ENCODE measurements at regions not wholly inside any gene's neighbourhood (a gene's known extent, or its start where the extent isn't known, plus 50 kb on each side); places are given as distances from the start of the nearest gene placed in this dataset.
"Not testable (repeated sequence)": the region's sequence is repeated elsewhere in the genome, so short reads cannot be mapped to it uniquely, and the experiment has no call there.

DNA sequence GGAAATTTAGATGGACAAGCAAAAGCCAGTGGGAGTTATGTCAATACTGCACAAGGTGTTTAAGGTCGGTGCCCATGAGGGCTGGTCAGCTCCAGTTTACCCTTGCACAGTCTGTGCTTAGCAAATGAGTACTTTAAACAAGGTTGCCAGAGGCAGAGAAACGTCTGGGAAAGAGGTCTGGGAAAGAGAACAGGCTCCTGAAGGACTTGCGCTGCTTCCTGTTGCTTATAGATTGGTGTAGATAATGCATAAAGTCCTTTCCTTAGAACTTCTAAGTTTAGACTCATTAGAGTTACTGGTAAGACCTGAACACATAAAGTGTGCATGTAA lies 162.6 kb upstream of the P2RY1 start:
- DNase-seq = no peak

DNA sequence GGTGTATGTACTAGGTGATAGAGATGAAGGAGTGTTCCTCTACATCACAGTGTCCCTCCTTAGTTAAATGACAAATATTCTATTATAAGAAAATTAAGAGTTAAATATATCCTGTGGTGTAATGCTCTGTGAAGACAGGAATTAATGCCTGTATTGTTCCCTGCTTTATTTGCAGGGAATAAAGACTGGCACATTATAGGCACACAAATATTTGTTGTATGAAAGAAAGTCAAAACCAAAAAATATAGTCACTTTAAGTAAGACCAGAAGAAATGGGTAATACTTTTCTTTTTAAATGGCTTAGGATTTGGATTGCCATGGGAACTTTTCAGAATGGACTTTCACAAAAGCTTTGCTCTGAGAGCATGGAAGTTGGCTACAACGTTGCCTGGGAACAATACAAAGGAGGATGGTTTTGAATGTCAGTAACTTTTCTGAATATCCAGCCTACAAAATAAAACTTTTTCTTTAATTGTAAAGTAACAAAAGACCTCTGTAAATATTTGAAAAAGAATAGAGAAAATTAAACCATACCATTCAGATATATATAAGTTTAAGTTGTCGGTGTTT lies 158.0 kb upstream of the P2RY1 start:
- DNase-seq = no peak

DNA sequence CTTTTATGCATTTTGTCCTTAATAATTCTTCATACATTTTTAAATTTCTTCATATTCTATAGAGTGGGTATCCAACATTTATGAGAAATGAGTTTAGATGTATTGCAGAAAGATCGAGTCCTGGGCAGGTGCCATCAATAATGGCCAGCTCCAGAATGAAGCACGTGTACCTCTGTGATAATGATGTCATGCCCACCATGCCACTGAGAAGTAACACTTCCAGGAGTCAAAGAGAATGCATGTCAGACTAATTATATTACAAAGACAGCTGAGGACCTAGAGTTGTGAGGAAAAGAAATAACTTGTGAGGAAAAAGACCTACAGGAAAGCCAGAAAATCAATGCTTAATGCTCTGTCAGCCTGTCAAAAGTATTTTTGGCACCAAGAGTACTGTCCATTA lies 157.4 kb upstream of the P2RY1 start:
- no peak for DNase-seq

DNA sequence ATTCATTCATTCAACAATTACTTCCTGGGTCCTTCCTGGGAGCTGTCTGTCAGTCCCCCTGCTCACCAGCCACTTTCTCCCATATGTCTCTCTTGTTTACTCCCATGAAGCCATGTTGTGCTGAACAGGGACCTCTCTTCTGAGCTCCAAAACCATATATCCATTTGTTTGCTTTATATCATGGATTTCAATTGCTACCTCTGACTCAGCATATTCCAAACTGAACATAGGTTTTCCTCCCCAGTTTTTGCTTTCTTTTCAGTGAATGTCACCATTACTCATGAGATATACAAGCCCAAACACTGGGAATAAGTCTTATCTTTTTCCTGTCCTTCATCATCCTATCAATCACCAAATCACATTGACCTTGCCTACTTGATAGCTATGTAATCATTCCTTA lies 152.5 kb upstream of the P2RY1 start:
- no peak for DNase-seq

DNA sequence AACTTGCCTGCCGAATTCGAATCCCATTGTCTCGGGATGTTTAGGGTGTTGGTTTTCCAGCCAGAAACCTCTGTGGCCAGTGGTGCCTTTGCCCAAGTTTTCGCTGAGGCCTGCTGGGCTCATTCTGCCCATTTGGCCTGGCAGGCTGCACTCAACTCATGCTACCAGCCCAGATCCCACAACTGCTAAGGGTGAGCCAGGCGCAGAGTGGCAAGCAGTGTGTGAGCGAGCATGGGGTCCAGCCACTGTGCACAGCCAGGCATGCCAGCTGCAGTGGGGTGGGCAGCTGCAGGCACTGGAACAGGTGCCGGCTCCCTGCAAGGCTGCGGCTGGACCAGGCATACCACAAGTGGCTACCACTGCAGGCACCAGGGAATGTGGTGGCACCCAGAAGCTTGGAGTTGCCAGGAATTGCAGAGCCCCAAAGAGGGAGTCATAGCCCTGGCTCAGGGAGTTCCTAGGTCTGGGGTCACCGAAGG lies 151.4 kb upstream of the P2RY1 start:
- no peak for DNase-seq

DNA sequence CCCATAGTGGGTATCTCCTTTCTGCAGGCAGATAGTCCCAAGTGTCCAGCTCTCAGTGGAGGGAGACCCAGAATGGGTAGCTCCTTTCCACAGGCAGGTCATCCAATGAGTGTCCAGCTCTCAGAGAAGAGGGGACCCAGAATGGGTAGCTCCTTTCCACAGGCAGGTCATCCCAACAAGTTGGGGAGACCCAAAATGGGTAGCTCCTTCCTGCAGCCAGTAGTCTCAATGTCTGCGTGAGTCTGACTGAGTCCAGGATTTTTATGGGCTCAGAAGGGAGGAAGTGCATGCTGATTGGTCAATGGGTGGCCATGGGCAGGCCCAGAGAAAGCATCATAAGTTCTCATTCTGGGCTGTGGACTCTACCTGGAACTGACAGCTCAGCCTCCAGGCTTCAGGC lies 150.7 kb upstream of the P2RY1 start:
- DNase-seq = no peak

DNA sequence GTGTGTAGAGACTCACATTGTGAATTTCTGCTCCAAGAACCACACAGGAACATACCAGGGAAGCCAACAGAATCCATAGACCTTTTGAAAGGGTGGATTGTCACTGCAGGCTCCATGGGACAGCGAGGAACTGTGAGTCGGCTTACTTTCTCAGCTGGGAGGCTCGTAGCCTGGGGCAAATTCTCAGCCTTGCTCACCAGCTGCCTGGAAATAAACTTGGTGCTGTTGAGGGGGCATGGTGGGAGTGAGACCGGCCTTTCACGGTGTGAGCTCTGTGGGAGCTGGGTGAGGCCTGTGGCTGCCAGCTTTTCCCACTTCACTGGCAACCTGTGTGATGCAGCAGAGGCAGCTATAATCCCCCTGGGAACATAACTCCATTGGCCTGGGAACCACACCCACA lies 146.6 kb upstream of the P2RY1 start:
- DNase-seq = no peak

DNA sequence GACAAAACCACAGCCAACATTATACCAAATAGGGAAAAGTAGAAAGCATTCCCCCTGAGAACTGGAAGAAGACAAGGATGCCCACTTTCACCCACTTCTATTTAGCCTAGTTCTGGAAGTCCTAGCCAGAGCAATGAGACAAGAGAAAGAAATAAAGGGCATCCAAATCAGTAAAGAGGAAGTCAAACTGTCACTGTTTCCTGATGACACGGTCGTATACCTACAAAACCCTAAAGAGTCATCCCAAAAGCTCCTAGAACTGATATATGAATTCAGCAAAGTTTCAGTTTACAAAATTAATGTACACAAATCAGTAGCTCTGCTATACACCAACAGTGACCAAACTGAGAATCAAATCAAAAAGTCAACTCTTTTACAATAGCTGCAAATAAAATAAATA lies 142.6 kb upstream of the P2RY1 start:
- DNase-seq = not testable (repeated sequence)

DNA sequence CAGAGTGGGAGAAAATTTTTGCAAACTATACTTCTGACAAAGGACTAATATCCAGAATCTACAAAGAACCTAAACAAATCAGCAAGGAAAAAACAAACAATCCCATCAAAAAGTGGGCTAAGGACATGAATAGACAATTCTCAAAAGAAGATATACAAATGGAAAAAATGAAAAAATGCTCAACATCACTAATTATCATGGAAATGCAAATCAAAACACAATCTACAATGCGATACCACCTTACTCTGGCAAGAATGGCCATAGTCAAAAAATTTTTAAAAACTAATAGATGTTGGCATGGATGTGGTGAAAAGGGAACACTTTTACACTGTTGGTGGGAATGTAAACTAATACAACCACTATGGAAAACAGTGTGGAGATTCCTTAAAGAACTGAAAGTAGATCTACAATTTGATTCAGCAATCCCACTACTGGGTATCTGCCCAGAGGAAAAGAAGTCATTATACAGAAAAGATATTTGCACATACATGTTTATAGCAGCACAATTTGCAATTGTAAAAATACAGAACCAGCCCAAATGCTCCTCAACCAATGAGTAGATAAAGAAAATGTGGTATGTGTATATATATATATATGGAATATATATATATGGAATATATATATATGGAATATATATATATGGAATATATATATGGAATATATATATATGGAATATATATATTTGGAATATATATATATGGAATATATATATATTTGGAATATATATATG lies 141.2 kb upstream of the P2RY1 start:
- not testable (repeated sequence) for DNase-seq

DNA sequence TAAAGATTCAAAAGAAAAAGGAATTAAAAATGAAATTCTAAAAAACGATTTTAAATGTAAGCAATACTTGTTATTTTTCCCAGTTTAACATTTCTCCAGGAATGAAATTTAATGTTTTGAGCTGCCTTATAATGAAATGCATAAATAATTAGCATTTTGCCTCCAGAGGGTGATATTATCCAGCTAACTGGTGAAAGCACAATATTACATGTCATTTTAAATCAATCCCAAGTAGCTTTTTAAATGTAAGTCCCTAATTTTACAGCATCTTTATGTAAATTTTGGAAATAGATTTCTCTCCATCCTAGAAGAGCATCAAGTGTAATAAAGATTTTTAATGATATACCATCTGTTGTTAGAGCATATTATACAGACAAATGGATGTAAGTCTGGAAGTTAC lies 139.1 kb upstream of the P2RY1 start:
- no peak for DNase-seq

DNA sequence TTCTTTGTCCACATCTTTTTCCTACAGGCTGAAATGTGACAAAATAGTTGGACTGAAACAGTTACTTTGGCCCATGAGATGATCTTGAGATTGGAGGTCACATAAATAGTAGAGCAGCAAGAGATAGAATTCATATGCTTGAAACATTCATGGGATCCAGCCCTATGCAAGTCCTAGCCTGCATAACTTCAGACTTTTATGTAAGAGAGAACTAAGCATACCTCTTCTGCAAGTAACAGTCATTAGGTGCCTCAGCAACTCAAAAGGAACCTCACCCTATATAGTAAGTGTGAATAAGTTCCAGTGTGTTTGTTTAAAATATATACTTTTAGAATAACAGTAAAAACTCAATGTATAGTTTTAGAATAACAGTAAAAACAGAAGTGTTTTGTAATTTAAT lies 138.0 kb upstream of the P2RY1 start:
- DNase-seq = no peak

DNA sequence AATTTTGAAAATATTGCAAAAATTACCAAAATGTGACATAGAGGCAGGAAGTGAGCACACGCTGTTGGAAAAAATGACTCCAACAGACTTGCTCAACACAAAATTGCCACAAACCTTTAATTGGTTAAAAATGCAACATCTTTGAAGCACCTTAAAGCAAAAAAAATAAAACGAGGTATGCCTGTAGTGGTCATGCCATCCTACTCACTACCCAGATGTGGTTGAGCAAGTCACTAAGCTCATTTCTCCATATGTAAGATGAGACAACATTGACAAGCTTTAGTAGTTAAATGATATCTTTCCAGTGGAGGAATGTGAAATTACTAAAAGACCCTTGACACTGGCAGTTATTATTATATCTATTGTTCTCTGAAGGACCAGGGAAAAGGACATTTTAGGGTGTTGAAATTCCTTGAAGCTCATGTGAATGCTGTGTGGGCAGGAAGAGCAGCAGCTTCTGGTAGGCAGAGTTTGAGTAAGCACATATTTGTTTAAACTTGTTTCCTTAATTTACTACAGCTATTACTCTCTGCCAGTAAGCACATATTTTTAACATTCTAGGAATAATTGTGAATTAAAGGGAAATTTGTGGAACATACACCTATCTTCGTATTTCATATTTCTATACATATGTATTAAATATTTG lies 131.6 kb upstream of the P2RY1 start:
- no peak for DNase-seq

DNA sequence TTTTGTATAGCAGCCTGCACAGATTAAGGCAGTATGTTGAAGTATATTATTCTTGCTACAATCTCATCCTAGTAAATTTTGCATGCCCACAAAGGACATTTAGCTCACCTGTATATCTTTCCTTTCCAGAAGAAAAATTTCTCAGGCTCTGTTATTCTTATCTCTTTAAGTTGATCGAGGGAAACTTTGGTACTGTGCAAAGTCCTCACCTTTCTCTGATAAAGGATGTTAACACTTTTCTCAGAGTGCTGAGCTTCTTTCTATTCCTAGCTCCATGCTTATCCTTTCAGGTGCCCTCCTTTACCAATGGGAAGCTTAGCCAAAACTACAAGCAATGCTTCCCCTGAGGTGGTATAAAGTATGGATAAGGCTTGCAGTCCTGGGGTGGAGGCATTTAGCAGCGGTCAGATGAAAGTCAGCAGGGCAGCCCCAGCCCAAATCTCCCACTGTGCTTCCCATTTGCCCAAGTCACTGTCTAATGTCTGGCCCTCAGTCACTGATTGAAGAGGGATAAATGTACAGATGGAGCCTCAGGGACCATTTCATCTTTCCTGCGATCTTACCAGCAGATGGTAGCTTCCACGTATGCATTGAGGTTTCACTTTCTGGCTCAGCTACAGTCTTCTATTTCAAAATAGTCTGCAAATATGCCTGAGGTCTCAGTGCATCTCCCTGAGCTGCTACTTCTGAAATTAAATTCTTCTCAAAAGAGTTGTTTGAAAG lies 127.8 kb upstream of the P2RY1 start:
- DNase-seq = no peak

DNA sequence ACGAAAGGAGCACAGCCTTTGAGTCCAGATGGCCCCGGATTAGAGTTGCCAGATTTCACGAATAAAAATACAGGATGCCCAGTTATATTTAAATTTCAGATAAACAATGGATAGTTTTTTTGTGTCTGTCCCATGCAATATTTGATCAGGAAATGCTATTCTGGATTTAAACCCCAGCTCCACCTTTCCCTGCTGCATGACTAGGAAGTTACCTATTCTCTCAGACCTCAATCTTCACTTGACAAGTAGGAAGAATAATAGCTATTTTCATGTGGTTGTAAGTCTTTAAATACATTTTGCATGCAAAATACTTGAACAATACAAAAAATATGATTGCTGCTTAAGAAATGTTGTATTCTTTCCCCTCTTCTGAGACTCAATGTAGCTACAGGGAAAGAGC lies 125.3 kb upstream of the P2RY1 start:
- DNase-seq = no peak

DNA sequence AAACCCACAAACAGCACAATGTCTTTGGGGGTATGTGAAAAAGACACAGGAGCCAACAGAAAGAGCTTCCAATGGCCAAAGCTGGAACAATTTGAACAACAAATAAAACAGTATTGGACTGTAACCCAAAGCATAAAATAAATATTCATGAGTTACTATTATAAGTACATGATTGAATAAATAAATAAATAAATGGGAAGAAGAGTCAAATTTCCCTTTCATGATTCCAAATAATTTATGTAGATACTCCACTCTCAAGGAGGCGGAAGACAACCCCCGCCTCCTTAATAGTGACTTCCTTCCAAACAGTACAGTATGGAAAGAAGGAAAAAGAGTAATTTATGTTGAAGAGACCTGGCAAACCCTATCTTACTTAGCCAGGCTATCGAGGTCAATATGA lies 124.4 kb upstream of the P2RY1 start:
- no peak for DNase-seq

DNA sequence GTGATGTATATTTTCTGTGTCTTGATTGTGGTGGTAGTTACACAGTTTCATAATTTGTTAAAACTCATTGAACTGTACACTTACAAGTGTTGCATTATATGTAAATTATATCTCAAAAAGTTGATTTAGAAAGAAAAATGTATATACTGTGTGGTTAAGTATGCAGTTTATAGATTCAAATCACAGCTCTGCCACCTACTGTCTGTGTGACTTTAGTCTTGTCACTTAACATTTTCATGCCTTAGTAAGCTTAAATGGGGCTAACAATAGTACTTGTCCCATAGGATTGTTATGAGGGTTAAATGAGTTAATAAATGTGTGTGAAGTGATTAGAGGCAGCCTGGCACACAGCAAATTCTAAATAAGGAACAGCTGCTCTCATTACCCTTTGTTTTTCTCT lies 120.9 kb upstream of the P2RY1 start:
- no peak for DNase-seq

DNA sequence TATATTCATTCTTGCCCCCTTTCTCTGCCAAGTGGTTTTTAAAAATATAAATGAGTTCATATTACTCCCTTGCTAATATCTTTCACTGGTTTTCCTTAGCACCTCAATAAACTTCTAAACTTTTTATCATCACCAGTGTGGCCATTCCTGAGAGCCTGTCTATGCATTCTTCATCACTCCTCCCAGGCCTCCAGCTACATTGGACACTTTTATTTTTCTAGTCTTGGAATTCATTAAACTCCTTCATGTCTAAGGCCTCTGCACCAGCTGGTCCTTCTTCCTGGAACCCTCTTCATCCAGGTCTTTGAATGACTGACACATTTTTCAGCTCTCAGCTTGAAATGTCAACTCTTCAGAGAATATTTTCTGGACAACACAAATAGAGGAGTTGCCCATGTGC lies 120.4 kb upstream of the P2RY1 start:
- no peak for DNase-seq

DNA sequence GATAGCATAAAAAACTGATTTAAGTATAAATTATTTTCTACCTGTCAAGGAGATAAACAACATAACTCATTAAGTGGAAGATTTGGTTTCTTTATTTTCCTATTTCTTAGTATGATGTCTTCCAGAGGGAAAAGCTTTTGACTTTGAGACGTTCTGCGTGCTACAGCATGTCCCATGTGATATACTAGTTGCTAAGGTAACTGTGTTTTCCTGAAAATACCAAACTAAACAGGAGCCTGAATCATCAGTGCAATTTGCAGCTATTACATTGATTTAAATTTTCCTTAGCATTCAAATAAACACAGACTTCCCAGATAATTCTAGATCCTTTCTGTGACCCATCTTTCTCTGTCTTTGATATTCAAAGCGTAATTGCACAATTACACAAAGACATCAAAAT lies 117.7 kb upstream of the P2RY1 start:
- no peak for DNase-seq

DNA sequence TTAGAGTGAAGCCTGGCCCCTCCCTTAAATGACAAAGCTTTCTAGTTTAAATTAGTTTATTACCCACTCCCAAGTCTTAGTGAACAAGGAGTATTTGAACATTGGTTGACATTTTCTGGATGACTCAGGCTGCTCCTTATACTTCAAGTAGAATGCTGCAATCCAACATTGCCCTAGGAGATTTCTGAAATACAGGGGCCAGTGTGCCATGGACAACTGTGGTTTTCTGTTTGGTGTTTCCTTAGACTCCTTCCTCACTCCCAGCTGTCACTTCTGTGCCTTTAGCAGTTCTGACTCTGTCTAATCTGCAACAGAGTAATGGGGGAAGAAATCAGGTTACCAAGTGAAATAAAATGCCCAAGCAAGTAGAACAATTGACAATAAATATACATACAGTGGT lies 116.1 kb upstream of the P2RY1 start:
- no peak for DNase-seq

DNA sequence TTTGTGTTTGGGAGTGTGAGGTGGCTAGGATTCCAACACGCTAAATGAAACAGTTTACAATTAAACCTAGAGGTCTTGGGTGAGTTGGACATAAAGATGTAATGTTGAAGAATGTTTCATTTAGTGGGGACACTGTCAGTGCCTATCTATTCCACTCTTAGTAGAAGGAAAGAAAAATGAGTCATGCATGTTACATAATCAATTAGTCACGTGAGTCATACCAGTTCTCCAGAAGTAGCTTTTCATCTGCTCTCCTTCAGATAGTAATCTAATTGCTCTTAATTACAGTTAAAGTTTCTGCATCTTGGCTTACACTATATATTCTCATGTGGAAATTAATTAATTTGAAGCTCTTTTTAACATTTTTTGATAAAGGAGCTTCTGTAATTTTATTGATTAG lies 115.7 kb upstream of the P2RY1 start:
- DNase-seq = no peak

DNA sequence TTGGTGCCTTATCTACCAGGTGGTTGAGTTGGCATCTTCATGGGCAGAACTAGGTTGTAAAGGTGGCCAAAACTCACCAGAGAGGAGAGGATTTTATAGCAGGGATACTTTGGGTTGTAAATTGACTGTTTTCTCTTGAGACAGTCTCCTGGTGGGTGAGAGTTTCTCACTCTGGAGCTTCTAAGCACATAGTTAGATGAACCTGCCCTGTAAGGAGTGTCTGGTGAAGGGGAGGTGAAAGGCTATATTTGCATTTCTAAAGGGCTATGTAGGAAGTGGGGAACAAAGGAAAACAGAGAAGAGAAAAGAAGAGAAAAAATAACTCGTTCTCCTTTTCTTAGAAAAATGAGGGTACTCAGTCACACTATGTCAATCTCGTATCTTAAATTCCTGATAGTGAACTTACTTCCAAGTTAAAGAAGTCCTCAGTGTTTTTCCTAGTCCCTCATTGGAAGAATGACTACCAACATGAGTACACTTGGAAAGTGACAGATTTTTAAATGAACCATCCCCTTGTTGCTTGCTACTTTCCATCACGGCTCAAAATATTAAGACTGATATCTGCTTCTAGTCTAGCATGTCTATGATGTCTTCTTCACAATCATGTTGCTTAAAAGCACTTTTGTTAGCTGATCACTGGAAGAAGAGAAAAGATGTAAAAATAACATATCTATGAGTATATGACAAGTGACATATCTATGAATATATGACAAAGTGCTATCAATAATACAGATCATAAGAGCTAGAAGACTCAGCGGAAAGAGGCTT lies 113.8 kb upstream of the P2RY1 start:
- no peak for DNase-seq

DNA sequence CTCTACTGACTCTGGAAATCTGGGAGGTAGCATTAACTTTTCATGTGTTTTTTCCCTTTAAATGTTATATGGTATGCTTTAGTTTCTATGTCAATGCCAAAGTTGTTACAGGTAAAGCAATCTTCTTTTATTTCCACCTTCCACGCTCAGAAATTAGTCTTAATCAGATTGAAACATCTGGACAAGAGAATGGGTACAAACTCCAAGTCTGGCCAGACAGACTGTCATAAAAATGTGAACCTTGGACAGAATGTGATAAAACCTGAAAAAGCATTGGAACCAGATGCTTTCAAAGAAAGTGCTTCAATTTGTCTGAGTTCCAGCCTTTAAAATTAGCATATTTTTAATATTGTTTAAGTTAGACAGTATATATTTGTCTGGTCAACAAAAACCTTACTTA lies 110.7 kb upstream of the P2RY1 start:
- no peak for DNase-seq

All from NCI-H510A (cell line).